ENCODE measurements at regions not wholly inside any gene's neighbourhood (a gene's known extent, or its start where the extent isn't known, plus 50 kb on each side); places are given as distances from the start of the nearest gene placed in this dataset.

DNA sequence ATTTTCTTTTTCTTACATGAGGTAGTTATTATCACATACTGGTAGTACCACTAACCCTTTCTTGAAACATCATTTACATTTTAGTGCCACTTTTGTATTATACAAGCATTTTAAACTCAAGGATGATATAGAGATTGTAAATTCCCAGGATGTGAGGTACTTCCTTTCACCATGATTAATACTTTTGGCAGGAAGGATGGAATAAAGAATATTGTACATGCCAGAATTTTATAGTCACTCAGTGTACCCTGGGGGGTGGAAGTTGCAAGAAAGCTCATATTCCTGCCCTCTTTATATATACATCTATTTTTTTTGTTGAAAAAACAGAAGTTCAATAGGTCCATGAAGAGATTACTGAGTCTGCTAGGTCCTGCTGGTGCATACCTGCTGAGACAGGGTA lies 141.0 kb upstream of the PLSCR5 start:
- no peak for ATAC-seq
- Histone ChIP-seq H3K27ac (ENCODE audit: low read depth, low read length) (no peak overlapping the region), H4K20me1 (ENCODE audit: insufficient read depth) (no peaks in the 10 kb centered on the region), H2AFZ (ENCODE audit: low read depth, low read length, poor library complexity, severe bottlenecking) (no peak overlapping the region), H3K4me2 (ENCODE audit: low read length) (no peak overlapping the region), H3K4me3 (replicated peaks in 1 of 2; ENCODE audit: low read depth in 1 of 2, low read length in 2 of 2) (no peak overlapping the region), H3K36me3 (ENCODE audit: control insufficient read depth in 1 of 2, insufficient read depth in 2 of 2, low read length in 2 of 2) (no peaks in the 10 kb centered on the region), H3K79me2 (ENCODE audit: insufficient read depth, low read length) (no peaks in the 10 kb centered on the region), H3K9me2 (ENCODE audit: insufficient read depth) (no peaks in the 10 kb centered on the region), H3K27me3 (ENCODE audit: insufficient read depth, low read length) (no peaks in the 10 kb centered on the region), H3K9ac (ENCODE audit: low read length) (no peak overlapping the region), H3K4me1 (ENCODE audit: control insufficient read depth in 1 of 2, insufficient read depth in 2 of 2, low read length in 2 of 2) (no peaks in the 10 kb centered on the region), H3K9me3 (ENCODE audit: control insufficient read depth in 1 of 2, insufficient read depth in 1 of 2, low read depth in 1 of 2, low read length in 2 of 2) (no peaks in the 10 kb centered on the region)
- ChIA-PET POLR2A (no interaction called here), RAD21 (ENCODE audit: low non-redundant PET in 1 of 2, low total read pairs in 2 of 2, uncharacterized antibody in 2 of 2, unreplicated experiment in 2 of 2) (no interaction called here), CTCF (no interaction called here)
- DNase-seq (ENCODE audit: low read depth, low spot score): no peak
- intact Hi-C loops (cut with micrococcal nuclease): no loop called here
- TF ChIP-seq, protein P1, sequence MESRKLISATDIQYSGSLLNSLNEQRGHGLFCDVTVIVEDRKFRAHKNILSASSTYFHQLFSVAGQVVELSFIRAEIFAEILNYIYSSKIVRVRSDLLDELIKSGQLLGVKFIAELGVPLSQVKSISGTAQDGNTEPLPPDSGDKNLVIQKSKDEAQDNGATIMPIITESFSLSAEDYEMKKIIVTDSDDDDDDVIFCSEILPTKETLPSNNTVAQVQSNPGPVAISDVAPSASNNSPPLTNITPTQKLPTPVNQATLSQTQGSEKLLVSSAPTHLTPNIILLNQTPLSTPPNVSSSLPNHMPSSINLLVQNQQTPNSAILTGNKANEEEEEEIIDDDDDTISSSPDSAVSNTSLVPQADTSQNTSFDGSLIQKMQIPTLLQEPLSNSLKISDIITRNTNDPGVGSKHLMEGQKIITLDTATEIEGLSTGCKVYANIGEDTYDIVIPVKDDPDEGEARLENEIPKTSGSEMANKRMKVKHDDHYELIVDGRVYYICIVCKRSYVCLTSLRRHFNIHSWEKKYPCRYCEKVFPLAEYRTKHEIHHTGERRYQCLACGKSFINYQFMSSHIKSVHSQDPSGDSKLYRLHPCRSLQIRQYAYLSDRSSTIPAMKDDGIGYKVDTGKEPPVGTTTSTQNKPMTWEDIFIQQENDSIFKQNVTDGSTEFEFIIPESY (IDR thresholded peaks at IDR 0.05; ENCODE audit: extremely low read depth, insufficient replicate concordance, low read length): no peak
- TF ChIP-seq RAD21 (IDR thresholded peaks at IDR 0.05; ENCODE audit: low read depth): no peak
- TF ChIP-seq JUND (IDR thresholded peaks at IDR 0.05): no peak
- no peak for TF ChIP-seq CBX3 (IDR thresholded peaks at IDR 0.05; ENCODE audit: low read depth)
- no peak for TF ChIP-seq EZH2phosphoT487 (IDR thresholded peaks at IDR 0.05; ENCODE audit: borderline replicate concordance)
- BruUV-seq (replicated peaks): no TSS peak

DNA sequence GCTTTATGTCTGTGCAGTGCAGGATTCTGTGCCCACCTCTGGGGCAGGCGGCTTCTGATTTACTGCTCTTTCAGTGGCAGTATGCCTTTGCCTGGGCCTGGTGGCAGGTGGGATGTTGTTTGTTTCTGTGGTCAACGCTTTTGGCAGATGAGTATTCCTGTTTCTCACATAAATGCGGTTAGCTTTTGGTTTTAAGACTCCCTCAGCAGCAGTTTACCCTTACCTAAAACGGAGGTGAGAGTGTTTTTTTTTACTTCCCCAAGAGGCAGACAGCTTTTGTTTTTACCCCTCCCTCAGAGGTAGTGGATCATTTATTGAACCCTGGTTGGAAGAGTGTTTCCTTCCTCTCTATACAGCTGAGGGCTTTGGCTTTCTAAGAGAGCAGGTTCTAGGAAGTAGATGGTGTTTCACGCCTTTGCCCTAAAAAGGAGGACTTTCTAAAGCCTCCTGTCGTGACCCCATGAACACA lies 134.1 kb upstream of the PLSCR5 start:
- H3K27ac ChIP-seq (ENCODE audit: low read depth, low read length): no peak overlapping the region
- H3K27me3 ChIP-seq (ENCODE audit: insufficient read depth, low read length): no peaks in the 10 kb centered on the region
- H3K4me2 ChIP-seq (ENCODE audit: low read length): no peak overlapping the region
- no peaks in the 10 kb centered on the region for H3K9me3 ChIP-seq (ENCODE audit: control insufficient read depth in 1 of 2, insufficient read depth in 1 of 2, low read depth in 1 of 2, low read length in 2 of 2)
- intact Hi-C loops (cut with micrococcal nuclease): no loop called here
- ATAC-seq: no peak
- no peaks in the 10 kb centered on the region for H3K36me3 ChIP-seq (ENCODE audit: control insufficient read depth in 1 of 2, insufficient read depth in 2 of 2, low read length in 2 of 2)
- DNase-seq (ENCODE audit: low read depth, low spot score): no peak
- no peak overlapping the region for H2AFZ ChIP-seq (ENCODE audit: low read depth, low read length, poor library complexity, severe bottlenecking)
- H3K9ac ChIP-seq (ENCODE audit: low read length): no peak overlapping the region
- CTCF ChIA-PET: no interaction called here
- no peaks in the 10 kb centered on the region for H3K4me1 ChIP-seq (ENCODE audit: control insufficient read depth in 1 of 2, insufficient read depth in 2 of 2, low read length in 2 of 2)
- RAD21 ChIA-PET (ENCODE audit: low non-redundant PET in 1 of 2, low total read pairs in 2 of 2, uncharacterized antibody in 2 of 2, unreplicated experiment in 2 of 2): no interaction called here
- POLR2A ChIA-PET: no interaction called here
- BruUV-seq (replicated peaks): no TSS peak
- no peaks in the 10 kb centered on the region for H4K20me1 ChIP-seq (ENCODE audit: insufficient read depth)
- H3K79me2 ChIP-seq (ENCODE audit: insufficient read depth, low read length): no peaks in the 10 kb centered on the region
- no peak overlapping the region for H3K4me3 ChIP-seq (replicated peaks in 1 of 2; ENCODE audit: low read depth in 1 of 2, low read length in 2 of 2)
- H3K9me2 ChIP-seq (ENCODE audit: insufficient read depth): no peaks in the 10 kb centered on the region
- no peak for TF ChIP-seq SP1 (IDR thresholded peaks at IDR 0.05; ENCODE audit: low read depth)
- no peak for TF ChIP-seq CEBPB (IDR thresholded peaks at IDR 0.05; ENCODE audit: low read depth)
- no peak for TF ChIP-seq CBX3 (IDR thresholded peaks at IDR 0.05; ENCODE audit: low read depth)
- TF ChIP-seq, protein P2, sequence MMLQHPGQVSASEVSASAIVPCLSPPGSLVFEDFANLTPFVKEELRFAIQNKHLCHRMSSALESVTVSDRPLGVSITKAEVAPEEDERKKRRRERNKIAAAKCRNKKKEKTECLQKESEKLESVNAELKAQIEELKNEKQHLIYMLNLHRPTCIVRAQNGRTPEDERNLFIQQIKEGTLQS (IDR thresholded peaks at IDR 0.05): no peak
- no peak for TF ChIP-seq FOSL1 (IDR thresholded peaks at IDR 0.05; ENCODE audit: low read depth)
- TF ChIP-seq EGR1 (IDR thresholded peaks at IDR 0.05; ENCODE audit: low read depth): no peak
- TF ChIP-seq YY1 (IDR thresholded peaks at IDR 0.05; ENCODE audit: extremely low read depth, insufficient replicate concordance, low read depth, low read length): no peak
- TF ChIP-seq, protein P1 (IDR thresholded peaks at IDR 0.05; ENCODE audit: extremely low read depth, insufficient replicate concordance, low read length): no peak
- TF ChIP-seq SIN3A (IDR thresholded peaks at IDR 0.05; ENCODE audit: low read depth): no peak
- no peak for TF ChIP-seq EZH2phosphoT487 (IDR thresholded peaks at IDR 0.05; ENCODE audit: borderline replicate concordance)
- TF ChIP-seq, protein P3, sequence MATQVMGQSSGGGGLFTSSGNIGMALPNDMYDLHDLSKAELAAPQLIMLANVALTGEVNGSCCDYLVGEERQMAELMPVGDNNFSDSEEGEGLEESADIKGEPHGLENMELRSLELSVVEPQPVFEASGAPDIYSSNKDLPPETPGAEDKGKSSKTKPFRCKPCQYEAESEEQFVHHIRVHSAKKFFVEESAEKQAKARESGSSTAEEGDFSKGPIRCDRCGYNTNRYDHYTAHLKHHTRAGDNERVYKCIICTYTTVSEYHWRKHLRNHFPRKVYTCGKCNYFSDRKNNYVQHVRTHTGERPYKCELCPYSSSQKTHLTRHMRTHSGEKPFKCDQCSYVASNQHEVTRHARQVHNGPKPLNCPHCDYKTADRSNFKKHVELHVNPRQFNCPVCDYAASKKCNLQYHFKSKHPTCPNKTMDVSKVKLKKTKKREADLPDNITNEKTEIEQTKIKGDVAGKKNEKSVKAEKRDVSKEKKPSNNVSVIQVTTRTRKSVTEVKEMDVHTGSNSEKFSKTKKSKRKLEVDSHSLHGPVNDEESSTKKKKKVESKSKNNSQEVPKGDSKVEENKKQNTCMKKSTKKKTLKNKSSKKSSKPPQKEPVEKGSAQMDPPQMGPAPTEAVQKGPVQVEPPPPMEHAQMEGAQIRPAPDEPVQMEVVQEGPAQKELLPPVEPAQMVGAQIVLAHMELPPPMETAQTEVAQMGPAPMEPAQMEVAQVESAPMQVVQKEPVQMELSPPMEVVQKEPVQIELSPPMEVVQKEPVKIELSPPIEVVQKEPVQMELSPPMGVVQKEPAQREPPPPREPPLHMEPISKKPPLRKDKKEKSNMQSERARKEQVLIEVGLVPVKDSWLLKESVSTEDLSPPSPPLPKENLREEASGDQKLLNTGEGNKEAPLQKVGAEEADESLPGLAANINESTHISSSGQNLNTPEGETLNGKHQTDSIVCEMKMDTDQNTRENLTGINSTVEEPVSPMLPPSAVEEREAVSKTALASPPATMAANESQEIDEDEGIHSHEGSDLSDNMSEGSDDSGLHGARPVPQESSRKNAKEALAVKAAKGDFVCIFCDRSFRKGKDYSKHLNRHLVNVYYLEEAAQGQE (IDR thresholded peaks at IDR 0.05; ENCODE audit: low read depth): no peak
- TF ChIP-seq JUND (IDR thresholded peaks at IDR 0.05): no peak
